ENCODE measurements at regions not wholly inside any gene's neighbourhood (a gene's known extent, or its start where the extent isn't known, plus 50 kb on each side); places are given as distances from the start of the nearest gene placed in this dataset.
A peak's percentile ranks its signal among the peaks of the same experiment; 100 is the strongest.
"Not testable (repeated sequence)": the region's sequence is repeated elsewhere in the genome, so short reads cannot be mapped to it uniquely, and the experiment has no call there.

GRCh38 chr17:30638968-30639367 is 161.8 kb downstream of the GOSR1 start:
- not testable (repeated sequence) for DNase-seq (ENCODE audit: low read depth)

GRCh38 chr17:30631651-30632050 is 154.4 kb downstream of the GOSR1 start:
- DNase-seq (ENCODE audit: low read depth) = not testable (repeated sequence)

- not testable (repeated sequence) for DNase-seq (ENCODE audit: low read depth)
Measured at GRCh38 chr17:30625380-30625779, 148.2 kb downstream of the GOSR1 start.

- not testable (repeated sequence) for DNase-seq (ENCODE audit: low read depth)
Measured at GRCh38 chr17:30624180-30624579, 147.0 kb downstream of the GOSR1 start.

- DNase-seq (ENCODE audit: low read depth) = not testable (repeated sequence)
Measured at GRCh38 chr17:30609682-30610081, 132.5 kb downstream of the GOSR1 start.

GRCh38 chr17:30605523-30605922 is 128.3 kb downstream of the GOSR1 start:
- DNase-seq (ENCODE audit: low read depth) = no peak

GRCh38 chr17:30605027-30605426 is 127.8 kb downstream of the GOSR1 start:
- no peak for DNase-seq (ENCODE audit: low read depth)

- not testable (repeated sequence) for DNase-seq (ENCODE audit: low read depth)
Measured at GRCh38 chr17:30602396-30602795, 125.2 kb downstream of the GOSR1 start.

- not testable (repeated sequence) for DNase-seq (ENCODE audit: low read depth)
Measured at GRCh38 chr17:30601984-30602383, 124.8 kb downstream of the GOSR1 start.

GRCh38 chr17:30600830-30601494 is 123.8 kb downstream of the GOSR1 start:
- no peak for DNase-seq (ENCODE audit: low read depth)

- peak; percentile 66 for DNase-seq (ENCODE audit: low read depth)
Measured at GRCh38 chr17:30600060-30600829, 123.0 kb downstream of the GOSR1 start.

GRCh38 chr17:30599428-30600059 is 122.3 kb downstream of the GOSR1 start:
- DNase-seq (ENCODE audit: low read depth) = no peak

GRCh38 chr17:30597776-30598288 is 120.6 kb downstream of the GOSR1 start:
- DNase-seq (ENCODE audit: low read depth) = no peak

GRCh38 chr17:30596948-30597775 is 120.0 kb downstream of the GOSR1 start:
- DNase-seq (ENCODE audit: low read depth) = not testable (repeated sequence)

GRCh38 chr17:30594953-30595371 is 117.8 kb downstream of the GOSR1 start:
- DNase-seq (ENCODE audit: low read depth) = not testable (repeated sequence)

GRCh38 chr17:30594223-30594952 is 117.2 kb downstream of the GOSR1 start:
- DNase-seq (ENCODE audit: low read depth) = no peak

GRCh38 chr17:30590081-30590733 is 113.0 kb downstream of the GOSR1 start:
- no peak for DNase-seq (ENCODE audit: low read depth)

GRCh38 chr17:30589431-30589830 is 112.2 kb downstream of the GOSR1 start:
- DNase-seq (ENCODE audit: low read depth) = no peak

- DNase-seq (ENCODE audit: low read depth) = no peak
Measured at GRCh38 chr17:30588798-30589247, 111.6 kb downstream of the GOSR1 start.

GRCh38 chr17:30586818-30587595 is 109.8 kb downstream of the GOSR1 start:
- no peak for DNase-seq (ENCODE audit: low read depth)
